ENCODE measurements at regions not wholly inside any gene's neighbourhood (a gene's known extent, or its start where the extent isn't known, plus 50 kb on each side); places are given as distances from the start of the nearest gene placed in this dataset.

- CTCF ChIA-PET: no interaction called here
- Histone ChIP-seq H3K27me3 (ENCODE audit: insufficient read depth, low read length) (no peaks in the 10 kb centered on the region), H3K27ac (ENCODE audit: low read depth, low read length) (no peak overlapping the region), H3K4me3 (replicated peaks in 1 of 2; ENCODE audit: low read depth in 1 of 2, low read length in 2 of 2) (no peak overlapping the region), H4K20me1 (ENCODE audit: insufficient read depth) (no peaks in the 10 kb centered on the region), H3K4me2 (ENCODE audit: low read length) (no peak overlapping the region), H3K9ac (ENCODE audit: low read length) (no peak overlapping the region), H3K9me2 (ENCODE audit: insufficient read depth) (no peaks in the 10 kb centered on the region), H2AFZ (ENCODE audit: low read depth, low read length, poor library complexity, severe bottlenecking) (no peak overlapping the region), H3K4me1 (ENCODE audit: control insufficient read depth in 1 of 2, insufficient read depth in 2 of 2, low read length in 2 of 2) (no peaks in the 10 kb centered on the region), H3K9me3 (ENCODE audit: control insufficient read depth in 1 of 2, insufficient read depth in 1 of 2, low read depth in 1 of 2, low read length in 2 of 2) (no peaks in the 10 kb centered on the region), H3K36me3 (ENCODE audit: control insufficient read depth in 1 of 2, insufficient read depth in 2 of 2, low read length in 2 of 2) (no peaks in the 10 kb centered on the region), H3K79me2 (ENCODE audit: insufficient read depth, low read length) (no peaks in the 10 kb centered on the region)
- intact Hi-C loops (cut with micrococcal nuclease): no loop called here
- ATAC-seq (no peak), DNase-seq (ENCODE audit: low read depth, low spot score) (no peak)
- BruUV-seq (replicated peaks): no TSS peak
- RAD21 ChIA-PET (ENCODE audit: low non-redundant PET in 1 of 2, low total read pairs in 2 of 2, uncharacterized antibody in 2 of 2, unreplicated experiment in 2 of 2): no interaction called here
- TF ChIP-seq RAD21 (IDR thresholded peaks at IDR 0.05; ENCODE audit: low read depth): no peak
- no peak for TF ChIP-seq CBX3 (IDR thresholded peaks at IDR 0.05; ENCODE audit: low read depth)
- POLR2A ChIA-PET: no interaction called here
Measured at GRCh38 chr2:192438239-192438638, 243.5 kb upstream of the TMEFF2 start.

GRCh38 chr2:192437653-192438052 is 242.9 kb upstream of the TMEFF2 start:
- TF ChIP-seq FOSL1 (IDR thresholded peaks at IDR 0.05; ENCODE audit: low read depth) (no peak), SRF (IDR thresholded peaks at IDR 0.05; ENCODE audit: low read depth) (no peak), YY1 (IDR thresholded peaks at IDR 0.05; ENCODE audit: extremely low read depth, insufficient replicate concordance, low read depth, low read length) (no peak), RAD21 (IDR thresholded peaks at IDR 0.05; ENCODE audit: low read depth) (no peak), TCF7L2 (IDR thresholded peaks at IDR 0.05; ENCODE audit: borderline replicate concordance, extremely low read depth, insufficient read depth, insufficient read length) (no peak), SP1 (IDR thresholded peaks at IDR 0.05; ENCODE audit: low read depth) (no peak), EZH2 (IDR thresholded peaks at IDR 0.05) (no peak), ZBTB33 (IDR thresholded peaks at IDR 0.05; ENCODE audit: extremely low read depth, insufficient replicate concordance, low read length) (no peak), CTCF (IDR thresholded peaks at IDR 0.05 in 2 of 3, conservative IDR thresholded peaks at IDR 0.05 in 1 of 3; ENCODE audit: borderline replicate concordance in 1 of 3, insufficient read depth in 1 of 3, low read depth in 2 of 3, low read length in 2 of 3) (no peak)
- ChIA-PET RAD21 (ENCODE audit: low non-redundant PET in 1 of 2, low total read pairs in 2 of 2, uncharacterized antibody in 2 of 2, unreplicated experiment in 2 of 2) (no interaction called here), CTCF (no interaction called here), POLR2A (no interaction called here)
- no peaks in the 10 kb centered on the region for H3K36me3 ChIP-seq (ENCODE audit: control insufficient read depth in 1 of 2, insufficient read depth in 2 of 2, low read length in 2 of 2)
- no peak for DNase-seq (ENCODE audit: low read depth, low spot score)
- H3K9me2 ChIP-seq (ENCODE audit: insufficient read depth): no peaks in the 10 kb centered on the region
- H4K20me1 ChIP-seq (ENCODE audit: insufficient read depth): no peaks in the 10 kb centered on the region
- H3K4me1 ChIP-seq (ENCODE audit: control insufficient read depth in 1 of 2, insufficient read depth in 2 of 2, low read length in 2 of 2): no peaks in the 10 kb centered on the region
- no peak for ATAC-seq
- BruUV-seq (replicated peaks): no TSS peak
- intact Hi-C loops (cut with micrococcal nuclease): no loop called here
- H3K4me3 ChIP-seq (replicated peaks in 1 of 2; ENCODE audit: low read depth in 1 of 2, low read length in 2 of 2): no peak overlapping the region
- H3K79me2 ChIP-seq (ENCODE audit: insufficient read depth, low read length): no peaks in the 10 kb centered on the region
- H3K9me3 ChIP-seq (ENCODE audit: control insufficient read depth in 1 of 2, insufficient read depth in 1 of 2, low read depth in 1 of 2, low read length in 2 of 2): no peaks in the 10 kb centered on the region
- no peak overlapping the region for H3K9ac ChIP-seq (ENCODE audit: low read length)
- H2AFZ ChIP-seq (ENCODE audit: low read depth, low read length, poor library complexity, severe bottlenecking): no peak overlapping the region
- H3K27me3 ChIP-seq (ENCODE audit: insufficient read depth, low read length): no peaks in the 10 kb centered on the region
- no peak overlapping the region for H3K4me2 ChIP-seq (ENCODE audit: low read length)
- H3K27ac ChIP-seq (ENCODE audit: low read depth, low read length): no peak overlapping the region

All from HCT116 (cell line).